Brain microvascular endothelial cell (primary cell): ENCODE measurements at regions not wholly inside any gene's neighbourhood (a gene's known extent, or its start where the extent isn't known, plus 50 kb on each side); places are given as distances from the start of the nearest gene placed in this dataset.
A peak's percentile ranks its signal among the peaks of the same experiment; 100 is the strongest.

ENCODE experiments used
- DNase-seq: peaks from one replicate; pipeline ENCODE4 v3.0.0-alpha.2; 2020
- H3K27ac ChIP-seq: fragments of 250-450 bp; sonication (Bioruptor Pico); 2 replicates; pipeline ENCODE4 v1.5.1; 2020; ENCODE audit warnings: mild to moderate bottlenecking, moderate library complexity
- H3K27me3 ChIP-seq: fragments of 250-450 bp; sonication (Bioruptor Pico); replicated peaks from 2 replicates; pipeline ENCODE4 v1.5.1; 2020; ENCODE audit warnings: mild to moderate bottlenecking
- H3K36me3 ChIP-seq: fragments of 250-450 bp; sonication (Bioruptor Pico); replicated peaks from 2 replicates; pipeline ENCODE4 v1.5.1; 2020; ENCODE audit warnings: mild to moderate bottlenecking
- H3K4me3 ChIP-seq: 2 replicates; pipeline ENCODE4 v1.5.1; 2011; ENCODE audit warnings: low read depth, mild to moderate bottlenecking, control low read depth, low read length, moderate library complexity
- CTCF ChIP-seq: IDR thresholded peaks from 2 replicates; pipeline ENCODE4 v1.5.1; 2011; ENCODE audit warnings: low read depth, mild to moderate bottlenecking, moderate library complexity, low read length, control low read depth, inconsistent platforms; ENCODE audit errors: missing control alignments
- in situ Hi-C: cut with HindIII; loops from 2 replicates; pipeline ENCODE4 v1.10.0; 2017; ENCODE audit warnings: low sequenced_read_pairs, low pct_ligation_motif_present

- in situ Hi-C loops: no loop called here
- DNase-seq: no peak
These were observed 1092.6 kb upstream of the PCDH10 start for GRCh38 chr4:132056496-132056895.

GRCh38 chr4:132059227-132059626, 1089.9 kb upstream of the PCDH10 start:
- no peak overlapping the region for H3K27ac ChIP-seq
- H3K36me3 ChIP-seq: no peaks in the 10 kb centered on the region
- no peak for DNase-seq
- H3K27me3 ChIP-seq: no peaks in the 10 kb centered on the region
- in situ Hi-C loops: no loop called here
- TF ChIP-seq CTCF: no peak
- H3K4me3 ChIP-seq: no peak overlapping the region

More at GRCh38 chr4:132056496-132056895, 1092.6 kb upstream of the PCDH10 start:
- Histone ChIP-seq H3K4me3 (no peak overlapping the region), H3K27ac (no peak overlapping the region), H3K27me3 (no peaks in the 10 kb centered on the region), H3K36me3 (no peaks in the 10 kb centered on the region)
- TF ChIP-seq CTCF: no peak

GRCh38 chr4:132062611-132063239, 1086.4 kb upstream of the PCDH10 start:
- TF ChIP-seq CTCF: no peak
- DNase-seq: no peak
- in situ Hi-C loops: no loop called here
- Histone ChIP-seq H3K27ac (no peak overlapping the region), H3K36me3 (no peaks in the 10 kb centered on the region), H3K4me3 (no peak overlapping the region), H3K27me3 (no peaks in the 10 kb centered on the region)

GRCh38 chr4:132063829-132064228, 1085.3 kb upstream of the PCDH10 start:
- H3K27me3 ChIP-seq: no peaks in the 10 kb centered on the region
- no peak overlapping the region for H3K4me3 ChIP-seq
- no peaks in the 10 kb centered on the region for H3K36me3 ChIP-seq
- in situ Hi-C loops: no loop called here
- TF ChIP-seq CTCF: no peak
- no peak overlapping the region for H3K27ac ChIP-seq
- peak; percentile 46 for DNase-seq

GRCh38 chr4:132065940-132066495, 1083.1 kb upstream of the PCDH10 start:
- no peak for DNase-seq
- Histone ChIP-seq H3K27ac (no peak overlapping the region), H3K27me3 (no peaks in the 10 kb centered on the region), H3K4me3 (no peak overlapping the region), H3K36me3 (no peaks in the 10 kb centered on the region)
- no peak for TF ChIP-seq CTCF
- in situ Hi-C loops: no loop called here

GRCh38 chr4:132071815-132072214, 1077.3 kb upstream of the PCDH10 start:
- Histone ChIP-seq H3K4me3 (no peak overlapping the region), H3K36me3 (no peaks in the 10 kb centered on the region), H3K27ac (no peak overlapping the region), H3K27me3 (no peaks in the 10 kb centered on the region)
- no peak for DNase-seq
- no peak for TF ChIP-seq CTCF
- in situ Hi-C loops: no loop called here
